Endothelial cell of umbilical vein (primary cell): ENCODE measurements at regions not wholly inside any gene's neighbourhood (a gene's known extent, or its start where the extent isn't known, plus 50 kb on each side); places are given as distances from the start of the nearest gene placed in this dataset.

Experiments
- EZH2 ChIP-seq: IDR thresholded peaks from 2 replicates; pipeline ENCODE4 v1.6.1; 2012; ENCODE audit warnings: borderline replicate concordance, low read depth, mild to moderate bottlenecking, moderate library complexity, low read length, inconsistent platforms; ENCODE audit not compliant: severe bottlenecking
- FOS ChIP-seq: IDR thresholded peaks from 2 replicates; pipeline ENCODE4 v1.6.1; 2011; ENCODE audit warnings: mild to moderate bottlenecking, low read length, moderate library complexity, borderline replicate concordance; ENCODE audit not compliant: insufficient read depth
- JUN ChIP-seq: IDR thresholded peaks from 2 replicates; pipeline ENCODE4 v1.6.1; 2011; ENCODE audit warnings: borderline replicate concordance, low read depth; ENCODE audit not compliant: insufficient read length, insufficient read depth
- MYC ChIP-seq: IDR thresholded peaks from one replicate; pipeline ENCODE4 v1.6.1; 2011; ENCODE audit warnings: mild to moderate bottlenecking, low read depth, low read length
- POLR2A ChIP-seq: IDR thresholded peaks from 2 replicates; pipeline ENCODE4 v1.6.1; 2012; ENCODE audit warnings: low read depth, mild to moderate bottlenecking, control low read depth, low read length
- POLR2AphosphoS5 ChIP-seq: IDR thresholded peaks from 2 replicates; pipeline ENCODE4 v1.6.1; 2012; ENCODE audit warnings: low read depth, mild to moderate bottlenecking, control low read depth, low read length, moderate library complexity; ENCODE audit not compliant: insufficient read depth
- TF ChIP-seq, protein P1 (sequence below), 2 donors: IDR thresholded peaks; 1 replicate in 1 of 2; 2 replicates in 1 of 2; pipeline ENCODE4 v1.5.1; 2011; ENCODE audit warnings: low read length in 2 of 2, mild to moderate bottlenecking in 2 of 2, moderate library complexity in 2 of 2, control low read depth in 1 of 2, inconsistent platforms in 1 of 2, low read depth in 1 of 2; ENCODE audit not compliant: insufficient read depth in 1 of 2; ENCODE audit errors: extremely low read depth in 1 of 2
- TF ChIP-seq, protein P2 (sequence below): IDR thresholded peaks from 2 replicates; pipeline ENCODE4 v1.6.1; 2011; ENCODE audit not compliant: insufficient read depth, insufficient read length

DNA sequence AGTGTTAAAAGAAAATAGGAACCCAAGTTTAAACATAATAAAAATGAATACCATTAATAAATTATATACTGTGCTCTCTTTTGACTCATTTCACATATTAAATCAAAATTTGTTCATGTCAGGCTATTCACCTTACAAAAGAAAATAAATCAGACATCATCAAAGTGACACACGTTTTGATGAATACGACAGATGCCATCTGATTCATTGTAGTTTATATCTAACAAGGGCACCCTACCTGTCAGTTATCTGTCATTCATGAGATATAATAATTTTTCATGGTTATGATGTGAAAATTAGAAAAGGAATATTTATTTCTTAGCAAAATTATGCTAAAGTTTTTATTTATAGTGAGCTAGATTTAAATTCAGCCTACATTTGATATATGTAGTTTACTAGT is 188.1 kb upstream of the PCDH17 start:
- TF ChIP-seq POLR2AphosphoS5 (no peak), JUN (no peak), POLR2A (no peak), MYC (no peak), EZH2 (no peak), FOS (no peak)
- TF ChIP-seq, protein P1, sequence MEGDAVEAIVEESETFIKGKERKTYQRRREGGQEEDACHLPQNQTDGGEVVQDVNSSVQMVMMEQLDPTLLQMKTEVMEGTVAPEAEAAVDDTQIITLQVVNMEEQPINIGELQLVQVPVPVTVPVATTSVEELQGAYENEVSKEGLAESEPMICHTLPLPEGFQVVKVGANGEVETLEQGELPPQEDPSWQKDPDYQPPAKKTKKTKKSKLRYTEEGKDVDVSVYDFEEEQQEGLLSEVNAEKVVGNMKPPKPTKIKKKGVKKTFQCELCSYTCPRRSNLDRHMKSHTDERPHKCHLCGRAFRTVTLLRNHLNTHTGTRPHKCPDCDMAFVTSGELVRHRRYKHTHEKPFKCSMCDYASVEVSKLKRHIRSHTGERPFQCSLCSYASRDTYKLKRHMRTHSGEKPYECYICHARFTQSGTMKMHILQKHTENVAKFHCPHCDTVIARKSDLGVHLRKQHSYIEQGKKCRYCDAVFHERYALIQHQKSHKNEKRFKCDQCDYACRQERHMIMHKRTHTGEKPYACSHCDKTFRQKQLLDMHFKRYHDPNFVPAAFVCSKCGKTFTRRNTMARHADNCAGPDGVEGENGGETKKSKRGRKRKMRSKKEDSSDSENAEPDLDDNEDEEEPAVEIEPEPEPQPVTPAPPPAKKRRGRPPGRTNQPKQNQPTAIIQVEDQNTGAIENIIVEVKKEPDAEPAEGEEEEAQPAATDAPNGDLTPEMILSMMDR (IDR thresholded peaks at IDR 0.05; ENCODE audit: extremely low read depth in 1 of 2, insufficient read depth in 1 of 2, low read depth in 1 of 2, low read length in 2 of 2): no peak
- TF ChIP-seq, protein P2, sequence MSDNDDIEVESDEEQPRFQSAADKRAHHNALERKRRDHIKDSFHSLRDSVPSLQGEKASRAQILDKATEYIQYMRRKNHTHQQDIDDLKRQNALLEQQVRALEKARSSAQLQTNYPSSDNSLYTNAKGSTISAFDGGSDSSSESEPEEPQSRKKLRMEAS: no peak
